Hepatocyte (in vitro differentiated cells): ENCODE measurements at regions not wholly inside any gene's neighbourhood (a gene's known extent, or its start where the extent isn't known, plus 50 kb on each side); places are given as distances from the start of the nearest gene placed in this dataset.

Experiments used
- DNase-seq: peaks from one replicate; pipeline ENCODE4 v3.0.0-alpha.2; 2016; ENCODE audit warnings: low spot score
- H2AFZ ChIP-seq: fragments of 200-600 bp; sonication (generic); 2 replicates; pipeline ENCODE4 v1.6.0; 2016; ENCODE audit warnings: antibody characterized with exemption, mild to moderate bottlenecking
- H3K27ac ChIP-seq: fragments of 200-600 bp; sonication (generic); 2 replicates; pipeline ENCODE4 v1.5.1; 2016; ENCODE audit warnings: mild to moderate bottlenecking
- H3K27me3 ChIP-seq: fragments of 200-600 bp; sonication (generic); 2 replicates; pipeline ENCODE4 v1.6.1; 2016
- H3K36me3 ChIP-seq: fragments of 200-600 bp; sonication (generic); replicated peaks from 2 replicates; pipeline ENCODE4 v1.5.1; 2016; ENCODE audit warnings: low read depth; ENCODE audit not compliant: insufficient read depth
- H3K4me1 ChIP-seq: fragments of 200-600 bp; sonication (generic); 2 replicates; pipeline ENCODE4 v1.5.1; 2016; ENCODE audit warnings: mild to moderate bottlenecking, moderate library complexity; ENCODE audit not compliant: insufficient read depth
- H3K4me2 ChIP-seq: fragments of 200-600 bp; sonication (generic); 2 replicates; pipeline ENCODE4 v1.6.0; 2016
- H3K4me3 ChIP-seq: fragments of 200-600 bp; sonication (generic); 2 replicates; pipeline ENCODE4 v1.5.1; 2016; ENCODE audit warnings: mild to moderate bottlenecking
- H3K79me2 ChIP-seq: fragments of 200-600 bp; sonication (generic); 2 replicates; pipeline ENCODE4 v1.6.0; 2017; ENCODE audit warnings: mild to moderate bottlenecking
- H3K9me2 ChIP-seq: fragments of 200-600 bp; sonication (generic); replicated peaks from 2 replicates; pipeline ENCODE4 v1.6.0; 2017; ENCODE audit warnings: mild to moderate bottlenecking; ENCODE audit not compliant: insufficient read depth
- H3K9me3 ChIP-seq: fragments of 200-600 bp; sonication (generic); 2 replicates; pipeline ENCODE4 v1.5.1; 2016; ENCODE audit warnings: low read depth, mild to moderate bottlenecking
- H4K20me1 ChIP-seq: fragments of 200-600 bp; sonication (generic); 2 replicates; pipeline ENCODE4 v1.6.0; 2016; ENCODE audit warnings: mild to moderate bottlenecking; ENCODE audit not compliant: insufficient read depth, poor library complexity, severe bottlenecking
- CTCF ChIP-seq: fragments of 200-600 bp; sonication (generic); IDR thresholded peaks from 2 replicates; pipeline ENCODE4 v1.5.1; 2016; ENCODE audit warnings: antibody characterized with exemption, mild to moderate bottlenecking; ENCODE audit not compliant: poor library complexity
- EZH2 ChIP-seq: fragments of 200-600 bp; sonication (generic); IDR thresholded peaks from 2 replicates; pipeline ENCODE4 v1.6.1; 2016; ENCODE audit warnings: antibody characterized with exemption, mild to moderate bottlenecking, borderline replicate concordance
- EZH2phosphoT487 ChIP-seq: fragments of 200-600 bp; sonication (generic); IDR thresholded peaks from one replicate; pipeline ENCODE4 v1.6.1; 2018; ENCODE audit warnings: antibody characterized with exemption, mild to moderate bottlenecking, low read depth, moderate library complexity; ENCODE audit not compliant: unreplicated experiment, severe bottlenecking
- WGBS: methylation state at CpG from one replicate; pipeline ENCODE4 v1.1.6; 2016; ENCODE audit warnings: low lambda C conversion rate; ENCODE audit errors: missing lambda C conversion rate; 5-methylcytosine and 5-hydroxymethylcytosine counted together

DNA sequence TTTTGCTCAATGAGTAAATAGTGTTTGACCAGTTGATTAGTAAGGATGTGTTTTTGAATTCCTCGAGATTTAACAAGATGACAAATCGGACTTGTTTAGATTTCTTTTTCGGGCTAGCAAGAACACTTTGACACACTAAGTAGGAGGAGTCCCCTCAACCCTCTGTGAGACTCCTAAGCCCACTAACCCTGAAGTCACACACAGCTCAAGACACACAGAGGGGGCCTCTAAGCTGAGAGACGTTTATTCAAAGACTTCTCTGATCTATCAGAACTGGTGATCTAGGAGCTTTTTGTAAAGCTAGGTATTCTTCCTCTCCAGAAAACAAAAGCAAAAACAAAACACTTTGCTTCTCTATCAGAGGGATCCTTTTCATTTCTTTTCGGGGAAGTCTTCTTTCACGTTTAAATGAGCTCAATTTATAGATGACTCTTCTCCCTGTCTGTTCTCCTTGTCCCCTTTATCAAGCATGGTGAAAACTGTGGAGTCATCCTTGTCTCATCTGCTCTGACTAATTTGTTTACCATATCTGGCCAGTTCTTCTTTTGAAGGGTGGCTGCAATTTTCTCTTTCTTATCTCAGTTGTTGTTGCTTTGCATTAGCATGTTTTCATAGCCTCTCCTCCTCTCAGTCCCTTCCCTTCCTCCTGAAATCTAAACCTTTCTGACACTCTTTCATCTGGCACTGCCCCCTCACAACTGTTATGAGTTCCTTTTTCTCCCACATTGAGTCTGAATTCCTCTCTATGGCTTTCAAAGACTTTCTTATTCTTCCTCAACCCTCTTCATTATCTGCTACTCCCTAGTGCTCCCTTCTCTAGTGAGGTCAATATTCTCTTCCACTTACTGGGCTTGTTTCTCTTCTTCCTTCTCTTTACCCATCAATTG lies 68.5 kb upstream of the RAI14 start:
- Histone ChIP-seq H3K27me3 (no peaks in the 10 kb centered on the region), H2AFZ (peak overlapping the region; percentile 4), H3K79me2 (no peaks in the 10 kb centered on the region), H3K36me3 (no peaks in the 10 kb centered on the region), H3K4me3 (no peak overlapping the region), H4K20me1 (no peaks in the 10 kb centered on the region), H3K9me3 (no peaks in the 10 kb centered on the region), H3K27ac (peak overlapping the region; percentile 90), H3K9me2 (no peaks in the 10 kb centered on the region), H3K4me2 (peak overlapping the region; percentile 39), H3K4me1 (peaks cover 18% of the 10 kb centered on the region)
- 38% methylated on average over 6 of the region's 6 CpGs for WGBS
- no peak for DNase-seq
- TF ChIP-seq EZH2phosphoT487, result no peak
- TF ChIP-seq EZH2, result no peak
- TF ChIP-seq CTCF, result no peak

DNA sequence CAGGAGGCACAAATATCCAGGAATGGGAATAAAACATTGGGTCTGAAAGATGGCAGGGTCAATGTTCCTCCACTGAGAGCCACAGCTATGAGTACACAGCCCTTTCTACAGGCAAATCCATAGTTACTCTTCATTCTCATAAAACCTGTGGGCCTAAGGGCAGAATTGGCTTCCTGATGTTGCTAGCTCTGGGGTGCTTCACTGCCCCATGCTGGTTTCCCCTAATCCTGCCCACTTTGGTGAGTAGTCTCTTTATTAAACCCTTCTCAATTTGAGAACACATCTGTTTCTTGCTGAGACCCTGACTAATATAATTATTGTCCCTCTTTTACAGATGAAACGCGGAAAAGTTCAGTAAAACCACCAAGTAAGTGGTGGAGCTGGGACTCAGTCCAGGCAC lies 66.3 kb upstream of the RAI14 start:
- Histone ChIP-seq H3K27ac (no peak overlapping the region), H2AFZ (no peak overlapping the region), H3K36me3 (no peaks in the 10 kb centered on the region), H3K9me3 (no peaks in the 10 kb centered on the region), H4K20me1 (no peaks in the 10 kb centered on the region), H3K79me2 (no peaks in the 10 kb centered on the region), H3K27me3 (no peaks in the 10 kb centered on the region), H3K9me2 (no peaks in the 10 kb centered on the region), H3K4me3 (no peak overlapping the region), H3K4me1 (peaks cover 18% of the 10 kb centered on the region), H3K4me2 (no peak overlapping the region)
- TF ChIP-seq EZH2phosphoT487 (no peak), EZH2 (no peak), CTCF (no peak)
- WGBS, result 100% methylated on average over 2 of the region's 2 CpGs
- DNase-seq, result no peak

DNA sequence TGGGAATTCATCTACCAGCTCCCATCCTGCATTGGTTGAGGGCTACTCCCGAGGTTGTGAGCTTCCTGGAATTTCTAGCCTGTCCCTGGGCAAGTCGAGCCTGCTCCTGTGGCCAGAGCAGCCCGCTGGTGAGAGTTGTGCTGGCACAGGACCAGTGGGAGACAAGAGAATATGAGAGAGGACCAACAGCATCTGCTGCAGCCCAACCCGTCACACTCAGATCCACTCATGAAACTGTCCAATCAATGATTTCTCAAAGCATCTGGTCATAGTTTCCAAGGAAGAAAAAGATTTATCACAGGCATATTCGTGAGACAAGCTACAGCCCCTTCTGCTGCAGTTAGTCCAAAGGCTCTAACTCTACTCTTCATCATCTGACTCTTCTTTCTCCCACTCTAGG lies 64.4 kb upstream of the RAI14 start:
- no peak overlapping the region for H2AFZ ChIP-seq
- no peaks in the 10 kb centered on the region for H3K36me3 ChIP-seq
- no peaks in the 10 kb centered on the region for H4K20me1 ChIP-seq
- no peaks in the 10 kb centered on the region for H3K9me3 ChIP-seq
- no peak overlapping the region for H3K4me2 ChIP-seq
- H3K9me2 ChIP-seq, result no peaks in the 10 kb centered on the region
- no peak overlapping the region for H3K27ac ChIP-seq
- no peak overlapping the region for H3K4me3 ChIP-seq
- H3K4me1 ChIP-seq, result peaks cover 9% of the 10 kb centered on the region
- DNase-seq, result no peak
- no peaks in the 10 kb centered on the region for H3K79me2 ChIP-seq
- no peaks in the 10 kb centered on the region for H3K27me3 ChIP-seq
- TF ChIP-seq CTCF (no peak), EZH2 (no peak), EZH2phosphoT487 (no peak)
- 85% methylated on average over 5 of the region's 5 CpGs for WGBS
